ENCODE measurements at regions not wholly inside any gene's neighbourhood (a gene's known extent, or its start where the extent isn't known, plus 50 kb on each side); places are given as distances from the start of the nearest gene placed in this dataset.

- no peaks in the 10 kb centered on the region for H3K9me3 Mint-ChIP-seq
- no peaks in the 10 kb centered on the region; the same call in none of the 2 replicates for H3K27me3 Mint-ChIP-seq (ENCODE audit: insufficient read depth)
- no peak for DNase-seq
- no peaks in the 10 kb centered on the region for H3K36me3 Mint-ChIP-seq (ENCODE audit: low read depth)
- no peak overlapping the region for H3K27ac Mint-ChIP-seq
- H3K4me3 Mint-ChIP-seq, result no peak overlapping the region
- H3K4me1 Mint-ChIP-seq (ENCODE audit: low read depth), result no peaks in the 10 kb centered on the region
- TF ChIP-seq CTCF (IDR thresholded peaks at IDR 0.05), result no peak
Measured at GRCh38 chr11:112382561-112382960, 121.9 kb upstream of the PLET1 start.

DNA sequence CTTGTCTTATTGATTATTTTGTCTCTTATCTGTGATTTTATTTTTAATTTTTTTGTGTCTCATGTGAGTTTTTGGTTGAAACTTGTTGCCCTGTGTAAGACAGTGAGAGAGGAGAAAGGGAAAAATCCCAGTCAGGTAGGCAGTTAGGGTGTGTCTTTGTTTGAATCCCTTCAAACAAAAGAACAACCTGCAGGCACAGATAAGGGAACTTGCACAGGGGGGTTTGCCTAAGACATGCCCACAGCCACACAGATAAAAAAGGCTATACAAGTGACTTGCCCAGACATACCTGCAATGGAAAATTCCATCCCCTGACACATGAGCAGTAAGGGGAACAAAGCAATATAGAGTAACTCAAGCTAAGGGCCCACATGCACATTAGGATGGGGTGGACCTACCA is 127.8 kb upstream of the PLET1 start:
- Mint-ChIP-seq H3K4me3 (no peak overlapping the region), H3K36me3 (ENCODE audit: low read depth) (no peaks in the 10 kb centered on the region), H3K4me1 (ENCODE audit: low read depth) (no peaks in the 10 kb centered on the region), H3K27ac (no peak overlapping the region), H3K27me3 (ENCODE audit: insufficient read depth) (peaks cover 5% of the 10 kb centered on the region), H3K9me3 (peaks cover 7% of the 10 kb centered on the region; the same call in 1 of the 2 replicates)
- no peak for DNase-seq
- no peak for TF ChIP-seq CTCF (IDR thresholded peaks at IDR 0.05)

GRCh38 chr11:112391086-112391485 is 130.4 kb upstream of the PLET1 start:
- Mint-ChIP-seq H3K27me3 (ENCODE audit: insufficient read depth) (peaks cover 9% of the 10 kb centered on the region; the same call in 1 of the 2 replicates), H3K27ac (no peak overlapping the region), H3K9me3 (peaks cover 7% of the 10 kb centered on the region; the same call in 1 of the 2 replicates), H3K4me3 (no peak overlapping the region), H3K4me1 (ENCODE audit: low read depth) (no peaks in the 10 kb centered on the region), H3K36me3 (ENCODE audit: low read depth) (no peaks in the 10 kb centered on the region)
- no peak for DNase-seq
- TF ChIP-seq CTCF (IDR thresholded peaks at IDR 0.05), result no peak

DNA sequence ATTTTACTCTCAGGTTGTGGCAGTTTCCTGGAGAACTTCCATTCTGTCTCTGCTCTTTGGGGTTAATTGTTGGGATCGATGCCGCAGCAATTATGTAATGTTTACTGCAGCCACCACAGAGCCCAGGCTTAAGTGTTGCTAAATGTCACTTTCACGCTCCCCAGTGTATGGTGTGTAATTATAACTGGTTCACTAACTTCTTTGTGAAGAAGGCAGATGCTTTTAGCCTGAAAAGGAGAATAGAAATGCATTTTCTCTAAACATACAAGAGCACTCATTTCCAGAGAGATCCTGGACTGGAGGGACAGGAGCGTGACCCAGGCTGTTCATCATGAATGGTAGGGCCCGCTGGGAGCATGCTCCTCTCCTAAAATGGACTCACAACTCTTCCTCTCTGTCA is 132.2 kb upstream of the PLET1 start:
- TF ChIP-seq CTCF (IDR thresholded peaks at IDR 0.05), result no peak

GRCh38 chr11:112394304-112394703 is 133.6 kb upstream of the PLET1 start:
- H3K4me1 Mint-ChIP-seq (ENCODE audit: low read depth), result no peaks in the 10 kb centered on the region
- no peak overlapping the region for H3K27ac Mint-ChIP-seq
- H3K9me3 Mint-ChIP-seq, result no peaks in the 10 kb centered on the region
- peaks cover 13% of the 10 kb centered on the region; the same call in 1 of the 2 replicates for H3K27me3 Mint-ChIP-seq (ENCODE audit: insufficient read depth)
- TF ChIP-seq CTCF (IDR thresholded peaks at IDR 0.05), result no peak
- no peak overlapping the region for H3K4me3 Mint-ChIP-seq
- no peak for DNase-seq
- no peaks in the 10 kb centered on the region for H3K36me3 Mint-ChIP-seq (ENCODE audit: low read depth)

More for the DNA sequence above, 132.2 kb upstream of the PLET1 start:
- Mint-ChIP-seq H3K9me3 (peaks cover 6% of the 10 kb centered on the region; the same call in 1 of the 2 replicates), H3K4me1 (ENCODE audit: low read depth) (no peaks in the 10 kb centered on the region), H3K27me3 (ENCODE audit: insufficient read depth) (peaks cover 12% of the 10 kb centered on the region; the same call in 1 of the 2 replicates), H3K27ac (no peak overlapping the region), H3K36me3 (ENCODE audit: low read depth) (no peaks in the 10 kb centered on the region), H3K4me3 (no peak overlapping the region)
- DNase-seq, result no peak

- Mint-ChIP-seq H3K9me3 (no peaks in the 10 kb centered on the region), H3K27me3 (ENCODE audit: insufficient read depth) (peaks cover 14% of the 10 kb centered on the region; the same call in 1 of the 2 replicates), H3K4me3 (no peak overlapping the region), H3K36me3 (ENCODE audit: low read depth) (no peaks in the 10 kb centered on the region), H3K27ac (no peak overlapping the region), H3K4me1 (ENCODE audit: low read depth) (no peaks in the 10 kb centered on the region)
- no peak for DNase-seq
- TF ChIP-seq CTCF (IDR thresholded peaks at IDR 0.05), result no peak
Measured at GRCh38 chr11:112396076-112396475, 135.4 kb upstream of the PLET1 start.

Data from HFFc6 (cell line).